ENCODE measurements at regions not wholly inside any gene's neighbourhood (a gene's known extent, or its start where the extent isn't known, plus 50 kb on each side); places are given as distances from the start of the nearest gene placed in this dataset.

GRCh38 chr6:43962458-43962857 is 164.8 kb downstream of the MRPL14 start:
- Histone ChIP-seq H3K36me3 (replicated peaks in 1 of 2; ENCODE audit: control extremely low read depth in 1 of 2, control insufficient read depth in 1 of 2, extremely low read depth in 1 of 2, insufficient read depth in 2 of 2, low read length in 1 of 2) (no peaks in the 10 kb centered on the region), H4K20me1 (ENCODE audit: control insufficient read depth, insufficient read depth, low read length, poor library complexity, severe bottlenecking) (no peaks in the 10 kb centered on the region), H3K9ac (ENCODE audit: low read length) (no peak overlapping the region), H3K27me3 (replicated peaks in 1 of 4; ENCODE audit: control extremely low read depth in 1 of 4, control insufficient read depth in 3 of 4, insufficient read depth in 4 of 4, low read length in 3 of 4) (peaks cover 0 to 7% (median 3%) of the 10 kb centered on the region in 4 experiments), H3K4me3 (ENCODE audit: control extremely low read depth in 1 of 5, extremely low read depth in 1 of 5, insufficient read depth in 1 of 5, low read depth in 2 of 5, low read length in 4 of 5) (no peak overlapping the region), H3K9me3 (ENCODE audit: control extremely low read depth in 1 of 3, control insufficient read depth in 2 of 3, insufficient read depth in 1 of 3, low read length in 2 of 3) (no peaks in the 10 kb centered on the region), H3K79me2 (ENCODE audit: control insufficient read depth, insufficient read depth, low read length) (no peaks in the 10 kb centered on the region), H3K27ac (ENCODE audit: low read length in 2 of 2) (no peak overlapping the region), H3K4me1 (ENCODE audit: control insufficient read depth in 2 of 2, insufficient read depth in 2 of 2, low read length in 2 of 2) (no peaks in the 10 kb centered on the region), H2AFZ (ENCODE audit: insufficient read depth, low read depth, low read length, poor library complexity, severe bottlenecking) (no peak overlapping the region), H3K4me2 (replicated peaks; ENCODE audit: low read depth, low read length, poor library complexity, severe bottlenecking) (no peak overlapping the region)
- no peak for ATAC-seq (ENCODE audit: low read depth)
- no peak for TF ChIP-seq EZH2 (IDR thresholded peaks at IDR 0.05; ENCODE audit: borderline replicate concordance, insufficient read depth, low read depth, low read length, poor library complexity, severe bottlenecking)
- no peak for TF ChIP-seq CTCF (IDR thresholded peaks at IDR 0.05)
- H3K4me1 Mint-ChIP-seq: no peaks in the 10 kb centered on the region
- peaks cover 38% of the 10 kb centered on the region for H3K27me3 Mint-ChIP-seq
- intact Hi-C loops (cut with micrococcal nuclease): no loop called here
- no CpG with 5 or more reads among the region's 5 CpGs for WGBS (ENCODE audit: insufficient coverage)
- DNase-seq: no peak
- POLR2A ChIA-PET: no interaction called here
- H3K4me3 Mint-ChIP-seq: no peak overlapping the region
- CTCF ChIA-PET: no interaction called here
- no peak overlapping the region for H3K27ac Mint-ChIP-seq
- no peaks in the 10 kb centered on the region for H3K9me3 Mint-ChIP-seq (ENCODE audit: insufficient read depth)

DNA sequence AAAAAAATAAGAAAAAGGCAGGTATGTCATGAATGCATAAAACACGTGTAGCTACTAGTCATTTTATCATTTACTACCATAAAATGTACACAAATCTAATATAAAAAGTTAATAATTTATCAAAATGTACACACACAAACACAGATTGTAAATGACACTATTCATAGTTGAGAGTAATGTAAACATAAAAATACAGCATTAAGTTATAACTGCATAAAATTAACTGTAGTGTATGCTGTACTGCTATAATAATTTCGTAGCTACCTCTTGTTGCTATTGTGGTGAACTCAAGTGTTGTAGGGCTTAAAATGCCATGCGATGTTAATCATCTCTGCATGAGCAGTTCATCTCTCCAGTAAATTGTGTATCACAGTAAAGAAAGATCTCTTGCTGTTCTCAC is 170.0 kb downstream of the MRPL14 start:
- Mint-ChIP-seq H3K4me3 (no peak overlapping the region), H3K9me3 (ENCODE audit: insufficient read depth) (peaks cover 2% of the 10 kb centered on the region), H3K27ac (no peak overlapping the region), H3K4me1 (no peaks in the 10 kb centered on the region), H3K27me3 (peaks cover 51% of the 10 kb centered on the region)
- ATAC-seq (ENCODE audit: low read depth) (no peak), DNase-seq (no peak)
- no peak overlapping the region for H3K4me2 ChIP-seq (replicated peaks; ENCODE audit: low read depth, low read length, poor library complexity, severe bottlenecking)
- H3K4me3 ChIP-seq (ENCODE audit: control extremely low read depth in 1 of 5, extremely low read depth in 1 of 5, insufficient read depth in 1 of 5, low read depth in 2 of 5, low read length in 4 of 5): no peak overlapping the region
- intact Hi-C loops (cut with micrococcal nuclease): no loop called here
- no peak overlapping the region for H3K9ac ChIP-seq (ENCODE audit: low read length)
- H3K9me3 ChIP-seq (ENCODE audit: control extremely low read depth in 1 of 3, control insufficient read depth in 2 of 3, insufficient read depth in 1 of 3, low read length in 2 of 3): peaks cover 0 to 9% (median 0%) of the 10 kb centered on the region in 3 donors
- no peaks in the 10 kb centered on the region for H3K79me2 ChIP-seq (ENCODE audit: control insufficient read depth, insufficient read depth, low read length)
- H3K27ac ChIP-seq (ENCODE audit: low read length in 2 of 2): no peak overlapping the region
- H3K4me1 ChIP-seq (ENCODE audit: control insufficient read depth in 2 of 2, insufficient read depth in 2 of 2, low read length in 2 of 2): no peaks in the 10 kb centered on the region
- H4K20me1 ChIP-seq (ENCODE audit: control insufficient read depth, insufficient read depth, low read length, poor library complexity, severe bottlenecking): no peaks in the 10 kb centered on the region
- TF ChIP-seq EZH2 (IDR thresholded peaks at IDR 0.05; ENCODE audit: borderline replicate concordance, insufficient read depth, low read depth, low read length, poor library complexity, severe bottlenecking) (no peak), CTCF (IDR thresholded peaks at IDR 0.05) (no peak)
- peaks cover 0 to 17% (median 9%) of the 10 kb centered on the region in 4 experiments for H3K27me3 ChIP-seq (replicated peaks in 1 of 4; ENCODE audit: control extremely low read depth in 1 of 4, control insufficient read depth in 3 of 4, insufficient read depth in 4 of 4, low read length in 3 of 4)
- 100% methylated on average over 1 of the region's 3 CpGs for WGBS (ENCODE audit: insufficient coverage)
- ChIA-PET POLR2A (no interaction called here), CTCF (no interaction called here)
- H3K36me3 ChIP-seq (replicated peaks in 1 of 2; ENCODE audit: control extremely low read depth in 1 of 2, control insufficient read depth in 1 of 2, extremely low read depth in 1 of 2, insufficient read depth in 2 of 2, low read length in 1 of 2): no peaks in the 10 kb centered on the region
- H2AFZ ChIP-seq (ENCODE audit: insufficient read depth, low read depth, low read length, poor library complexity, severe bottlenecking): no peak overlapping the region

All from B cell (primary cell).